ENCODE measurements at regions not wholly inside any gene's neighbourhood (a gene's known extent, or its start where the extent isn't known, plus 50 kb on each side); places are given as distances from the start of the nearest gene placed in this dataset.

- H3K4me2 ChIP-seq (ENCODE audit: low read length): no peak overlapping the region
- H3K27me3 ChIP-seq (ENCODE audit: insufficient read depth, low read length): no peaks in the 10 kb centered on the region
- no peak overlapping the region for H2AFZ ChIP-seq (ENCODE audit: insufficient read depth, low read length, poor library complexity)
- peaks cover 0 to 7% of the 10 kb centered on the region in 2 experiments for H3K4me1 ChIP-seq (ENCODE audit: control insufficient read depth in 1 of 2, insufficient read depth in 2 of 2, low read length in 2 of 2)
- H2AK5ac ChIP-seq (ENCODE audit: low read length): peak overlapping the region; percentile 16
- H3K18ac ChIP-seq (ENCODE audit: low read length): no peak overlapping the region
- no peaks in the 10 kb centered on the region for H3K79me1 ChIP-seq (ENCODE audit: low read length)
- no peak overlapping the region for H2BK120ac ChIP-seq (ENCODE audit: insufficient read depth, low read length, poor library complexity)
- no peak overlapping the region for H3K14ac ChIP-seq (ENCODE audit: low read length)
- H4K8ac ChIP-seq (ENCODE audit: low read depth, low read length): no peak overlapping the region
- H2BK5ac ChIP-seq (ENCODE audit: low read depth, low read length, poor library complexity): no peak overlapping the region
- H3K4ac ChIP-seq (ENCODE audit: low read depth, low read length): no peak overlapping the region
- no peak overlapping the region for H4K91ac ChIP-seq (ENCODE audit: low read depth, low read length)
- no peak for DNase-seq
- H3K9ac ChIP-seq (ENCODE audit: low read length): no peak overlapping the region
- peak overlapping the region; percentile 12 for H2BK12ac ChIP-seq (ENCODE audit: low read length)
- WGBS (ENCODE audit: extremely low coverage, insufficient coverage, insufficient read length): no CpG with 5 or more reads among the region's 5 CpGs
- H3K36me3 ChIP-seq (ENCODE audit: control insufficient read depth in 1 of 2, insufficient read depth in 2 of 2, low read length in 2 of 2): no peaks in the 10 kb centered on the region
- H3K79me2 ChIP-seq (ENCODE audit: control insufficient read depth, insufficient read depth, low read length, poor library complexity): no peaks in the 10 kb centered on the region
- no peak overlapping the region for H3K4me3 ChIP-seq (ENCODE audit: low read depth, low read length)
- H3K23ac ChIP-seq (ENCODE audit: low read length): no peak overlapping the region
- no peak overlapping the region for H4K12ac ChIP-seq (ENCODE audit: low read depth, low read length)
- H3K27ac ChIP-seq (ENCODE audit: low read depth, low read length): no peak overlapping the region
- H3K9me3 ChIP-seq (ENCODE audit: insufficient read depth, low read depth, low read length): peaks cover 4% of the 10 kb centered on the region
Observed at GRCh38 chr9:89891221-89891590, 286.4 kb downstream of the GADD45G start.

DNA sequence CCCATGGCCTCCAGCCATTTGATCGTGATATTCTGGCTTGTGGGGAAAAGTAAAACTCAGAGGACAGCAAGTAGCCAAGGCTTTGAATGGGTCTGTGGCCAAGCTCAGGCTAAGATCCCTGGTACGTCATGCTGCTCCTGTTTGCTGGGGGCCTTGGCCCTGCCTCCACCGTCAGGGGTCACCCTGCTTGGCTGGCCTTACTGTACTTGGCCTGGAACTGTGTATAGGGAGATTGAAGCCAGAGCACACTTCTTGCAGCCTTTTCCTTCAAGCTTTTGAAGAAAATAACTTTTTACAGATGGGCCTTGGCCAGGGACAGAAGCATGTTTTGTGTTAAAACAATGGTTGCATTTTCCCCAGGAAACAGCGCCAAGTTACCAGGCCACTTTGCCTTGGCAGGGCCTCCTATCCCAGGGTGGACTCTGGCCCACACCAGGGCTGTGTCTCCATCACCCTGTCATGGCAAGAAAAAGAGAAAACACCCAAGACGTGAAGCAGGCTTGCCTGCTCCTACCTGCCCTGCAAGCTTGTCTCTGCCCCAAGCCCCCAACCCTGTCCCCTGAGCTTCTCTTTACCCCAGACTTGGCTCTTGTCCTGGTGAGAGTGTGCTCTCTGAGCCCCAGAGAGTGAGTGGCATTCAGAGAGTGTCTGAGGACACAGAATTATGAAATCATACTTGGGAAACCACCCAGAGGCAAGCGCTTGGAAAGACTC is 286.9 kb downstream of the GADD45G start:
- no peak overlapping the region for H3K14ac ChIP-seq (ENCODE audit: low read length)
- peak overlapping the region; percentile 47 for H2AFZ ChIP-seq (ENCODE audit: insufficient read depth, low read length, poor library complexity)
- no peak for DNase-seq
- H3K9ac ChIP-seq (ENCODE audit: low read length): no peak overlapping the region
- H3K9me3 ChIP-seq (ENCODE audit: insufficient read depth, low read depth, low read length): peaks cover 4% of the 10 kb centered on the region
- H3K79me1 ChIP-seq (ENCODE audit: low read length): no peaks in the 10 kb centered on the region
- peak overlapping the region; percentile 39 for H2BK12ac ChIP-seq (ENCODE audit: low read length)
- H4K12ac ChIP-seq (ENCODE audit: low read depth, low read length): no peak overlapping the region
- no CpG with 5 or more reads among the region's 6 CpGs for WGBS (ENCODE audit: extremely low coverage, insufficient coverage, insufficient read length)
- no peak overlapping the region for H3K4me3 ChIP-seq (ENCODE audit: low read depth, low read length)
- H2BK5ac ChIP-seq (ENCODE audit: low read depth, low read length, poor library complexity): no peak overlapping the region
- peaks cover 0 to 4% of the 10 kb centered on the region in 2 experiments for H3K4me1 ChIP-seq (ENCODE audit: control insufficient read depth in 1 of 2, insufficient read depth in 2 of 2, low read length in 2 of 2)
- H3K18ac ChIP-seq (ENCODE audit: low read length): no peak overlapping the region
- H3K36me3 ChIP-seq (ENCODE audit: control insufficient read depth in 1 of 2, insufficient read depth in 2 of 2, low read length in 2 of 2): no peaks in the 10 kb centered on the region
- no peak overlapping the region for H3K4me2 ChIP-seq (ENCODE audit: low read length)
- peak overlapping the region; percentile 36 for H2BK120ac ChIP-seq (ENCODE audit: insufficient read depth, low read length, poor library complexity)
- no peak overlapping the region for H3K23ac ChIP-seq (ENCODE audit: low read length)
- H3K79me2 ChIP-seq (ENCODE audit: control insufficient read depth, insufficient read depth, low read length, poor library complexity): no peaks in the 10 kb centered on the region
- peak overlapping the region; percentile 40 for H2AK5ac ChIP-seq (ENCODE audit: low read length)
- H4K91ac ChIP-seq (ENCODE audit: low read depth, low read length): no peak overlapping the region
- H3K27me3 ChIP-seq (ENCODE audit: insufficient read depth, low read length): no peaks in the 10 kb centered on the region
- H3K27ac ChIP-seq (ENCODE audit: low read depth, low read length): no peak overlapping the region
- no peak overlapping the region for H3K4ac ChIP-seq (ENCODE audit: low read depth, low read length)
- no peak overlapping the region for H4K8ac ChIP-seq (ENCODE audit: low read depth, low read length)

GRCh38 chr9:89892920-89893319 is 288.1 kb downstream of the GADD45G start:
- Histone ChIP-seq H2BK120ac (ENCODE audit: insufficient read depth, low read length, poor library complexity) (no peak overlapping the region), H3K4me2 (ENCODE audit: low read length) (no peak overlapping the region), H3K4me1 (ENCODE audit: control insufficient read depth in 1 of 2, insufficient read depth in 2 of 2, low read length in 2 of 2) (peaks cover 0 to 3% of the 10 kb centered on the region in 2 experiments), H3K79me1 (ENCODE audit: low read length) (no peaks in the 10 kb centered on the region), H3K27me3 (ENCODE audit: insufficient read depth, low read length) (no peaks in the 10 kb centered on the region), H2BK12ac (ENCODE audit: low read length) (no peak overlapping the region), H3K18ac (ENCODE audit: low read length) (no peak overlapping the region), H3K9ac (ENCODE audit: low read length) (peak overlapping the region; percentile 55), H4K12ac (ENCODE audit: low read depth, low read length) (no peak overlapping the region), H3K23ac (ENCODE audit: low read length) (peak overlapping the region; percentile 73), H3K27ac (ENCODE audit: low read depth, low read length) (no peak overlapping the region), H2BK5ac (ENCODE audit: low read depth, low read length, poor library complexity) (no peak overlapping the region), H3K9me3 (ENCODE audit: insufficient read depth, low read depth, low read length) (peaks cover 4% of the 10 kb centered on the region), H3K79me2 (ENCODE audit: control insufficient read depth, insufficient read depth, low read length, poor library complexity) (no peaks in the 10 kb centered on the region), H2AFZ (ENCODE audit: insufficient read depth, low read length, poor library complexity) (no peak overlapping the region), H3K14ac (ENCODE audit: low read length) (no peak overlapping the region), H3K36me3 (ENCODE audit: control insufficient read depth in 1 of 2, insufficient read depth in 2 of 2, low read length in 2 of 2) (no peaks in the 10 kb centered on the region), H2AK5ac (ENCODE audit: low read length) (no peak overlapping the region), H3K4ac (ENCODE audit: low read depth, low read length) (no peak overlapping the region), H4K8ac (ENCODE audit: low read depth, low read length) (no peak overlapping the region), H4K91ac (ENCODE audit: low read depth, low read length) (no peak overlapping the region), H3K4me3 (ENCODE audit: low read depth, low read length) (peak overlapping the region; percentile 15)
- WGBS (ENCODE audit: extremely low coverage, insufficient coverage, insufficient read length): no CpG with 5 or more reads among the region's 6 CpGs
- no peak for DNase-seq

- no peak for DNase-seq
- H3K9me3 ChIP-seq (ENCODE audit: insufficient read depth, low read depth, low read length): peaks cover 4% of the 10 kb centered on the region
- H3K4ac ChIP-seq (ENCODE audit: low read depth, low read length): no peak overlapping the region
- no peak overlapping the region for H3K14ac ChIP-seq (ENCODE audit: low read length)
- no peak overlapping the region for H2AK5ac ChIP-seq (ENCODE audit: low read length)
- H2AFZ ChIP-seq (ENCODE audit: insufficient read depth, low read length, poor library complexity): no peak overlapping the region
- H3K27me3 ChIP-seq (ENCODE audit: insufficient read depth, low read length): no peaks in the 10 kb centered on the region
- H4K8ac ChIP-seq (ENCODE audit: low read depth, low read length): no peak overlapping the region
- no peak overlapping the region for H4K91ac ChIP-seq (ENCODE audit: low read depth, low read length)
- peaks cover under 1 to 3% of the 10 kb centered on the region in 2 experiments for H3K4me1 ChIP-seq (ENCODE audit: control insufficient read depth in 1 of 2, insufficient read depth in 2 of 2, low read length in 2 of 2)
- WGBS (ENCODE audit: extremely low coverage, insufficient coverage, insufficient read length): no CpG with 5 or more reads among the region's 2 CpGs
- H3K23ac ChIP-seq (ENCODE audit: low read length): no peak overlapping the region
- no peak overlapping the region for H3K4me2 ChIP-seq (ENCODE audit: low read length)
- H3K27ac ChIP-seq (ENCODE audit: low read depth, low read length): no peak overlapping the region
- H4K12ac ChIP-seq (ENCODE audit: low read depth, low read length): no peak overlapping the region
- no peak overlapping the region for H3K18ac ChIP-seq (ENCODE audit: low read length)
- no peak overlapping the region for H3K9ac ChIP-seq (ENCODE audit: low read length)
- H3K79me2 ChIP-seq (ENCODE audit: control insufficient read depth, insufficient read depth, low read length, poor library complexity): no peaks in the 10 kb centered on the region
- H2BK5ac ChIP-seq (ENCODE audit: low read depth, low read length, poor library complexity): no peak overlapping the region
- no peaks in the 10 kb centered on the region for H3K79me1 ChIP-seq (ENCODE audit: low read length)
- no peaks in the 10 kb centered on the region for H3K36me3 ChIP-seq (ENCODE audit: control insufficient read depth in 1 of 2, insufficient read depth in 2 of 2, low read length in 2 of 2)
- no peak overlapping the region for H2BK120ac ChIP-seq (ENCODE audit: insufficient read depth, low read length, poor library complexity)
- H2BK12ac ChIP-seq (ENCODE audit: low read length): no peak overlapping the region
- H3K4me3 ChIP-seq (ENCODE audit: low read depth, low read length): no peak overlapping the region
Observed at GRCh38 chr9:89893886-89894285, 289.1 kb downstream of the GADD45G start.
